CD4-positive, alpha-beta T cell treated with Interleukin-12 subunit alpha and Interleukin-12 subunit beta, for 1 hour (primary cell): ENCODE measurements at regions not wholly inside any gene's neighbourhood (a gene's known extent, or its start where the extent isn't known, plus 50 kb on each side); places are given as distances from the start of the nearest gene placed in this dataset.

Experiments used
- DNase-seq: peaks from one replicate; pipeline ENCODE4 v3.0.0-alpha.2; 2020

DNA sequence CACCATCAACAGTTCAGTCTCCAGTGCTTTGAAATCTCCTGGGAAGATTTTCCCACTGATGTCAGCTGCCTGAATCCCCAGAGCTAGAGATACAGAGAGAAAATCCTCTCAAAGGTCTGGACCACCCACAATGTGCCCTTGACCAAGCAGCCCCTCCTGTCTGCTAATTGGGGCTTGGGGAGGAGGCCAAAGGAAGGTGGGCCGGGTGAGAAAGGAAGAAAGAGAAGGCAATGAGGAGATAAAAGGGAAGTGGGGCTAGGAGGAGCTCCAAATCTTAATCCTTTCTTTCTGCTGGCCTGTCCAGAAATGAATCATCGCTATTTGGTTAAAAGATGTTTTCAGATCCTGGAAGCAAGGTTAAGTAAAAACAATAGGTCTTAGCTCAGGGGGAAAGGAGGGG is 322.9 kb downstream of the BCL11B start:
- no peak for DNase-seq

- no peak for DNase-seq
Observed at GRCh38 chr14:98949481-98950135, 322.4 kb downstream of the BCL11B start.

GRCh38 chr14:98950353-98950895 is 321.6 kb downstream of the BCL11B start:
- no peak for DNase-seq

GRCh38 chr14:98951031-98951430 is 321.0 kb downstream of the BCL11B start:
- no peak for DNase-seq

- no peak for DNase-seq
Observed at GRCh38 chr14:98951521-98952152, 320.4 kb downstream of the BCL11B start.

DNA sequence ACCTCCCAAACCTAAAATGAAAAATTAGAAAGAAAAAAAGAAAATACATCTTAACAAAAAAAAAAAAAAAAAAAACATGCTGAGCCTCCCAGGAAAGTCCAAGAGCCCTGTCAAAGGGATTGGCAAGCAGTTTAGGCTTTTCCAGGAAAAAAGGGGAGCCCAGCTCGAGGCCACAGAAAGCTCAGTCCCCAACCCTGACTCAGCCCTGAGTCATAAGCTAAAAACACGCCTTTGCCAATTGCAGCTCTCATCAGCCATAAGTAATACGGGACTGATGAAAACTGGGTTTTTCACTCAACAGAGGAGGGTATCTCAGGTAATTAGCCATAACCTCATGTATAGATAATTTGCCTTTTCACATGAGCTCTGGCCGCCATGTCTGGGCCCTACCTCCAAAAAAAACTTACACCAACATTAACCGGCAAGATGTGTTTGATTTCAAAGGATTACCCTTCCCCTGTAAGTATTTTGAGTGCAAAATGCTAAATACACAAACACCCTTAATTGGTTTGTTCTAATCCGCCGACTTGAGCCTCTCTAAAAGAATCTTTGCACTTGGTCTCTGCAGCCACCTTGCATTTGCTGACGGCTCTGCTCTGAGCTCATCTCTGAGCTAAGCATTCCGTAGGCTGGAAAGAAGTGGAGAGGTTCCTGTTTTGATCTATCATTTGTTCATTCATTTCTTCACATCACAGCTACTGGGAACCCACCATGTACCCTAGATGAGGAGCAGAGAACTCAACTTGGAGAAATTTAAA is 319.2 kb downstream of the BCL11B start:
- no peak for DNase-seq

DNA sequence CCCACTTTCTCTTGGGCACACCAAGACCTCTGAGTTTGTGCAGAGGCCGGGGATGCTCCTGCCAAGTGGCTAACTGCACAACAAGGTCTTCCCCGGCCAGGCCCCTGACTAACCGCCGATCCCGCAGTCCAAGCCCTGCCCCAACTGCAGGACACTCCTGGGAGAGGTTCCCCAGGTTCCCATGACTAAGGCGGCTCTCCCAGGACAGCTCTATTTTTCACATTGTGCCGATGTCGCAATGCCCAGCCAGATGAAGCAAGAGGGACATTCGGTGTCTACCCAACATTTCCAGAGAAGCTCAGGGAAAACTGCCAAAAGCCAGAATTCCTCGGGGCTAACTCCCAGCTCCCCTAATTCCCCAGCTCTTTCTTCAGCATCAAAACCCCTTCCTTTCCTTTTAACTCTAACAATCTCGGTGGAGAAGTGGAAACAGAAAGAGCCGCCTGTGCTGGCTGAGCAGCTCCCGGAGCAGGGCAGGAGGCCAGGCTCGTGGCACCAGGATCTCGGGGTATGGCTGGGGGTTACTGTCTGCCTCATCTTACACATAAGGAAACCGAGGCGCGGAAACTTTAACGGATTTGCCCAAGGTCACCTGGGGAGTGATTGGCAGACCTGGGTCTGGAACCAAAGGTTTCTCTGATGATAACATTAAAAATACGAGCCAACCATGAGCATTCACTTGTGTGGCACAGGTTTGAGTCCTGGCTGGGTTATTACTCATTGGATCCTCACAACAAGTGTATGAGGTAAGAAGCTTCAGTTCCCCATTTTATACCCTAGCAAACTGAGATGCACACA is 318.2 kb downstream of the BCL11B start:
- no peak for DNase-seq

DNA sequence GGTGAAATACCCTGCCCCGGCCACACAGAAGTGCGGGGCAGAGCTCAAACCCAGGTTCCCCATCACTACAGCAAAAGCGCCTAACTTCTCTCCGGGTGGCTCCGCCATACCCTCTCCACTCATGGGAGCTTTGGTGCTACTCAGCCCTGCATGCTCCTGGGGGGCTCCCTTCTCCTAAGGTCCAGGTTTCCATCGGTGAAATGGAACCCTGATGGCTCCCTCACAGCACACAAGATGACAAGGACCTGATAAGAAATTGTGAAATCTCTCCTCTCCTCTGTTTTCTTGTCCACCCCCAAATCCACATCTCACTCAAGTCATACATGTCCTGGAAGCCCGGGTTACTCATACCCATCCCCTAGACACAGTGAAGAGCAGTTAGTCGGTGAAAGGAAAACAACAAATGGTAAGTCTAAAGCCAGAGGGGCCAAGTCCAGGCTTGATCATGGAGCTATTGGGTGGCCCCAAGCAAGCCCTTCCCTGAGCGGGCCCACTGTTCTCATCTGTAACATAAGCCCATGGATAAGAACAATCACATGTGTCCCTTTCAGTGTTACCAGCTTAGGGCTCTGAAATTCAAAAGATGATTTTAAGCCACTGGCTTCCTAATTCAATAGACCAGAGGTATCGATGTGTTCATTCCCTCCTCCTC is 317.5 kb downstream of the BCL11B start:
- no peak for DNase-seq

DNA sequence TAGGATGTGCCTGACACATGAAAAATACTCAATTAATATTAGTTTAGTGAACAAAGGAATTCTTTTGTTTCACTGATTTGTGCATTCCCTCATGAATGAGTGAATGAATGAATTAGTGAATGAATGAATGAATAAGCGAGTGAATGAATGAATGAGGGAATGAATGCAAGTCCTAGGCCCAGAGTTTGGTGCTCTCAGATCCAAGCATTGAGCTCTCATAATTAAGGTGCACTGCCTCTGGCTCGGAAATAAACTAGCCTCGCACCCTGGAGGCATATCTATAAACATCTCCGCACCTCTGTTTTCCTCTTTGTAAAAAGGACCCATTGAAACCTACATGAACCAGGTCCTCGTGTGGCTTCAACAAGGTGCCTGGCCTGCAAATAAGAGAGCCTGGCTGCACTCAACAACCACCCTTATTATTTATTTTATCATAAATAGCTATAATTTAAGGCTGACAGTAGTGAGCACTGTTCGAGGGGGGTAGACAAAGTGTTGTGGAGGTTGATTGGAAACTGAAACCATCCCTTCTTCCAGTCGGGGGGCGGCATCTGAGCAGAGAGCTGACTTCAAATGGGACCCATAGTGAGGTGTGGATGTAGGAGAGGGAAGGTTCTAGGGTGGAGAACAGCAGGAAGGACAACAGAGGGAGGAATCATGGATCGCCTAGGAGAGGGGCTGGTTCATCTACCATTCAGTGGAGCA is 316.8 kb downstream of the BCL11B start:
- no peak for DNase-seq

DNA sequence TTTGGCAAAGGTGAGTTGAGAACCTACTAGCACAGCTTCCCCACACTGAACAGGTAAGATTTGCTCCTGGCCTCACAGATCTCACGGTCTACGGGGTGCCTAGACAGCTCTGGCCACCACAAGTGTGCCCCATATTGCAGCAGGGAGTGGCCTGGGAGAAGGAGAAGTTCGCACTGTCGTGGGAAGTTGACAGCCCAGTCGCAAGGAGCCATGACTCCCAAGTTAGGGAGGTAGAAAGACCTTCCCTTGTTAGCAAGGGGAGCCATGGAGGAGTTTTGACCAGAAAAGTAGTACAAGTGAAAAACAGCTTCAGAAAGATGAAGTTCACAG is 316.3 kb downstream of the BCL11B start:
- no peak for DNase-seq

DNA sequence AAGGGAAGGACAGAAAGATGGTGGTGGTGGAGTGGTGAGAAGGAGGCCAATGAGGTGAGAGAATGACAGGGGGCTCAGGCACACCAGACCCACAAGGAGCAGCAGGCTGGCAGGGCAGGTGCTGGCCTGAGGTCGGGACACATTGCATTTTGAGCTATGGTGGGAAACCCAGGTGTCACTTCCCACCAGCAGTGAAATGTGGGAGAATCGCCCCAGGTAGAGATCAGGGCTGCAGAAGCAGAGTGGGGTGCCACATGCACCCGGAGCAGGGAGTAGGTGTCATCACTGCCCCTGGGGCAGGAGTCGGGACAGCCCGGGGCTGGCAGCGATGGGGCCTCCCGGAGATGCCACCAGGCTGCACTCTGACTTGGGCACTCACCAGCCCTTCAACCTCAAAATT is 315.8 kb downstream of the BCL11B start:
- no peak for DNase-seq

GRCh38 chr14:98956661-98957060 is 315.3 kb downstream of the BCL11B start:
- no peak for DNase-seq

DNA sequence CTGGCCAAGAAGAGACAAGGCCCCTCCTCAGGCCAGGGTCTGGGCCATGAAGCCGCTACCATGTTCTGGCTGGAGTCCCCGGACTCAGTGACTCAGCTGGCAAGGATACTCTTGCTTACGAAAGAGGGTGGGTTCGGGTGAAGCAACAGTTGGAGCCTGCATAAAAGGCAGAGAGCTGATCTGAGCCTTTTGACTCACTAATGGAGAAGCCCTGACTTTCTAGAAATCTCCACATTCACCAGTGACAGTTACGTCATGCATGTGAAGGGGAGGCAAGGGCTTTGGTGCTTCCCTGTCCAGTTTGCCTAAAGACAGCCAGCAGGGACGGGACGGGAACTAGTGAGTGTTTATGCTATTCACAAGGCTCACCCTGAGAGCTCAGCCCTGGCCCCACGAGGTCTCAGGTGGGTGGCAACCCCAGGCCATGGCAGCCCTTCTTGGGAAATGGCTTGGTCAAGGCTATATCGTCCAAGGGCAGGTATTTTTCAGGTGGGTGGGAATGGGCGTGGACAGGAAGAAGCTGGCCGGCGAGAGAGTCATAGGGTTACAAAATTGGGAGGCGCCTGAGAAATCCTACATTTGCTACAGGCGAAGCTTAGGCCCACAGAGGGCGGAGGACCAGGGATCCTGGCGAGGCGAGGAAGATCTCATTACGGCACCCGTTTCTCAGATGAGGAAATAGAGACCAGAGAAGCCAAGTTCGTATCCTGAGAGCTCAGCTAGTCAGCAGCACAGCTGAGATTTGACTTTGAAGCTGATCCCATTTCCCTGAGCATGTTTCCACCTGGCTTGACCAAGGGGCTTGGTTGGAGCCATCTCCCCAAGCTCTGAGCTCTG is 314.6 kb downstream of the BCL11B start:
- DNase-seq = no peak

GRCh38 chr14:98958048-98958631 is 313.9 kb downstream of the BCL11B start:
- no peak for DNase-seq

GRCh38 chr14:98958632-98959031 is 313.4 kb downstream of the BCL11B start:
- DNase-seq = no peak

DNA sequence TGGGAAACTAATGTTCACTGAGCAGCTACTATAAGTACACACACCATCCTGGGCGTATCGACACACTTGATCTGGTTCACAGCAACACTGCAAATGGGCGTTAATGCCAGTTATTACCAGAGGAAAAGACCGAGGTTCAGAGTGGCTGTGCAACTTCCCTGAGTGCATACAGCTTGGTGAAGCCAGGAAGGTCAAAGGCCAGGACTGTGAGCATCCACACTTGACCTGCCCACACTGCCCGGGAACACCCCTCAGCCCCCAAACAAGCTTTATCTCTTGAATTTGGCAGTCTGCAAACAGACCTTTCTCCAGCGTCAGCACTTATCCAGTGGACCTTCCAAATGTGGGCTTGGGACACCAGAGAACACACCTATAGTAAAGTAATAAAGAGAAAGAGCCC is 312.6 kb downstream of the BCL11B start:
- DNase-seq = no peak

DNA sequence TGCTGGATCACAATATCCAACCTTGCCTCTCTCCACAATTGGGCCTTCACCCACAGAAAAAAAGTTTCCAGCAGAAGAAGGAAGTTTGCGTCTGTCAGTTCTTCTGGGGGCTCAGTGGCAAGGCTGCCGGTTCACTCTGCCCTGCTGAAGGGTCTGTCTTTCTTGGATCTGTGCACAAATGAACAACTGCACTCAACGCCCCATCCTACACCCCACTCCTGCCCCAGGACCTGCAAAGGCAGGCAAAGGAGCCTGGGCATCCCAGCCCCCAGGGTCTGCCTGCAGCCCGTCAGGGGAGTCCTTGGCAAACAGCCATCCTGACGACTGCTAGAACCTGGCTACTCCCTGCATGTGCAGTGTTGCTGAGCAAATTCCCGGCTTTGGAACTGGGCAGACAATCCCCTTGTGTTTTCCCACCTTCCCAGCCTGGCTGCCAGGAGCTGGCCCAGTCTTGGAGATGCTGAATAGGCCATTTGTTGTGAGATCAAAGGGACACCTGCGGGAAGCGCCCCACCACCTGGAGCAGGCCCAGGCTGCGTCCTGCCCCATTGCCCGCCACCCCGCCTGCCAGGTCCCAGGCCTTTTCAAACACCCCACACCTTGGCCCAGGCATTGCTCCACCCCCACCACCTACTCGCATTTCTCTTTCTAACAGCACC is 311.9 kb downstream of the BCL11B start:
- no peak for DNase-seq

- DNase-seq = no peak
Observed at GRCh38 chr14:98960617-98961013, 311.4 kb downstream of the BCL11B start.

- no peak for DNase-seq
Observed at GRCh38 chr14:98961191-98961590, 310.8 kb downstream of the BCL11B start.

- DNase-seq = no peak
Observed at GRCh38 chr14:98962118-98962517, 309.9 kb downstream of the BCL11B start.
